ENCODE measurements at regions not wholly inside any gene's neighbourhood (a gene's known extent, or its start where the extent isn't known, plus 50 kb on each side); places are given as distances from the start of the nearest gene placed in this dataset.

GRCh38 chr6:155708100-155708499 lies 252.5 kb upstream of the NOX3 start:
- Histone ChIP-seq H3K36me3 (no peaks in the 10 kb centered on the region), H2AFZ (replicated peaks) (no peak overlapping the region), H3K4me1 (no peaks in the 10 kb centered on the region), H3F3A (ENCODE audit: low read depth) (peaks cover 10% of the 10 kb centered on the region), H3K79me2 (ENCODE audit: low read depth) (no peaks in the 10 kb centered on the region), H3K9ac (no peak overlapping the region), H3K27me3 (no peaks in the 10 kb centered on the region), H3K9me3 (ENCODE audit: low read depth) (no peaks in the 10 kb centered on the region), H3K4me2 (no peak overlapping the region), H3K27ac (no peak overlapping the region), H4K20me1 (ENCODE audit: low read depth) (no peaks in the 10 kb centered on the region), H3K4me3 (no peak overlapping the region)
- Mint-ChIP-seq H3K27ac (no peak overlapping the region), H3K4me1 (no peaks in the 10 kb centered on the region), H3K36me3 (no peaks in the 10 kb centered on the region), H3K4me3 (no peak overlapping the region), H3K27me3 (ENCODE audit: insufficient read depth, low read depth) (peaks cover 1% of the 10 kb centered on the region), H3K9me3 (peaks cover 8% of the 10 kb centered on the region)
- TF ChIP-seq EZH2phosphoT487 (IDR thresholded peaks at IDR 0.05) (no peak), CTCF (IDR thresholded peaks at IDR 0.05) (no peak), EZH2 (IDR thresholded peaks at IDR 0.05) (no peak)
- no peak for DNase-seq (ENCODE audit: low spot score)

DNA sequence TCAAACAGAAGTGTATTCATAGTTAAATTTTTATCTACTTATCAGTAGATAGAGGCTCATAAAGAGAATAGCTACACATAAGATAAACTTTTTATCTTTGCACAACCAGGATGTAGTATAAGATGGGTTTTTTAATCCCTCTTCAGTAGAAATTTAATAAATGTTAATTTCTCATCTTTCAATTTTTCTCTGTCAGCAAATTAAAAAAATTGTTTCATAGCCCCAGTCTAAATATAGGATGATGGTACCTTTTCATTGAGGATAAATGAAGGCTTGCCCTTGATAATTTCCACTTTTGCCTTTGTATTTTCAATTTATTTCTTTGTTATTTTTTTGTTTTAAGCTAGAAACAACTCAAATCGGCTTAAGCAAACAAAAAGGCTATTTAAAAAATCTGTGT lies 251.2 kb upstream of the NOX3 start:
- no peaks in the 10 kb centered on the region for H3K4me1 Mint-ChIP-seq
- Histone ChIP-seq H2AFZ (replicated peaks) (no peak overlapping the region), H3K27ac (no peak overlapping the region), H3K9me3 (ENCODE audit: low read depth) (no peaks in the 10 kb centered on the region), H4K20me1 (ENCODE audit: low read depth) (no peaks in the 10 kb centered on the region), H3K79me2 (ENCODE audit: low read depth) (no peaks in the 10 kb centered on the region), H3K9ac (no peak overlapping the region), H3K27me3 (no peaks in the 10 kb centered on the region), H3F3A (ENCODE audit: low read depth) (peaks cover 10% of the 10 kb centered on the region), H3K36me3 (no peaks in the 10 kb centered on the region), H3K4me2 (no peak overlapping the region), H3K4me3 (no peak overlapping the region), H3K4me1 (no peaks in the 10 kb centered on the region)
- no peak for DNase-seq (ENCODE audit: low spot score)
- H3K9me3 Mint-ChIP-seq, result peaks cover 8% of the 10 kb centered on the region
- TF ChIP-seq EZH2 (IDR thresholded peaks at IDR 0.05) (no peak), CTCF (IDR thresholded peaks at IDR 0.05) (no peak), EZH2phosphoT487 (IDR thresholded peaks at IDR 0.05) (no peak)
- H3K4me3 Mint-ChIP-seq, result no peak overlapping the region
- no peaks in the 10 kb centered on the region for H3K27me3 Mint-ChIP-seq (ENCODE audit: insufficient read depth, low read depth)
- H3K27ac Mint-ChIP-seq, result no peak overlapping the region
- no peaks in the 10 kb centered on the region for H3K36me3 Mint-ChIP-seq

- H3K79me2 ChIP-seq (ENCODE audit: low read depth), result no peaks in the 10 kb centered on the region
- DNase-seq (ENCODE audit: low spot score), result no peak
- no peaks in the 10 kb centered on the region for H3K4me1 ChIP-seq
- H3K27ac ChIP-seq, result no peak overlapping the region
- Mint-ChIP-seq H3K27me3 (ENCODE audit: insufficient read depth, low read depth) (no peaks in the 10 kb centered on the region), H3K4me3 (no peak overlapping the region), H3K4me1 (no peaks in the 10 kb centered on the region), H3K36me3 (no peaks in the 10 kb centered on the region), H3K27ac (peak overlapping the region; percentile 59), H3K9me3 (peaks cover 8% of the 10 kb centered on the region)
- no peak overlapping the region for H3K4me3 ChIP-seq
- H3K4me2 ChIP-seq, result no peak overlapping the region
- peak overlapping the region; percentile 46 for H2AFZ ChIP-seq (replicated peaks)
- TF ChIP-seq EZH2 (IDR thresholded peaks at IDR 0.05) (no peak), EZH2phosphoT487 (IDR thresholded peaks at IDR 0.05) (no peak), CTCF (IDR thresholded peaks at IDR 0.05) (no peak)
- no peaks in the 10 kb centered on the region for H3K36me3 ChIP-seq
- H3F3A ChIP-seq (ENCODE audit: low read depth), result peaks cover 10% of the 10 kb centered on the region
- no peak overlapping the region for H3K9ac ChIP-seq
- no peaks in the 10 kb centered on the region for H4K20me1 ChIP-seq (ENCODE audit: low read depth)
- H3K9me3 ChIP-seq (ENCODE audit: low read depth), result no peaks in the 10 kb centered on the region
- no peaks in the 10 kb centered on the region for H3K27me3 ChIP-seq
Observed at GRCh38 chr6:155706341-155706740, 250.7 kb upstream of the NOX3 start.

Measured in neural progenitor cell (in vitro differentiated cells).